ENCODE measurements at regions not wholly inside any gene's neighbourhood (a gene's known extent, or its start where the extent isn't known, plus 50 kb on each side); places are given as distances from the start of the nearest gene placed in this dataset.

- DNase-seq (ENCODE audit: insufficient read length, low spot score) (no peak), FAIRE-seq (no peak)
- TF ChIP-seq POLR2A (IDR thresholded peaks at IDR 0.05; ENCODE audit: low read depth, low read length): no peak
Measured at GRCh38 chr12:126507231-126507630, 1442.0 kb downstream of the AACS start.

GRCh38 chr12:126509572-126509971, 1444.3 kb downstream of the AACS start:
- DNase-seq (ENCODE audit: insufficient read length, low spot score) (no peak), FAIRE-seq (no peak)
- TF ChIP-seq POLR2A (IDR thresholded peaks at IDR 0.05; ENCODE audit: low read depth, low read length): no peak

- DNase-seq (ENCODE audit: insufficient read length, low spot score) (no peak), FAIRE-seq (no peak)
- no peak for TF ChIP-seq POLR2A (IDR thresholded peaks at IDR 0.05; ENCODE audit: low read depth, low read length)
Measured at GRCh38 chr12:126510630-126511029, 1445.4 kb downstream of the AACS start.

GRCh38 chr12:126512916-126513913, 1448.0 kb downstream of the AACS start:
- no peak for DNase-seq (ENCODE audit: insufficient read length, low spot score)
- TF ChIP-seq POLR2A (IDR thresholded peaks at IDR 0.05; ENCODE audit: low read depth, low read length): no peak
- no peak for FAIRE-seq

GRCh38 chr12:126518596-126519200, 1453.5 kb downstream of the AACS start:
- DNase-seq (ENCODE audit: insufficient read length, low spot score): no peak
- TF ChIP-seq POLR2A (IDR thresholded peaks at IDR 0.05; ENCODE audit: low read depth, low read length): no peak
- peak; percentile 75 for FAIRE-seq

GRCh38 chr12:126519833-126520232, 1454.6 kb downstream of the AACS start:
- peak; percentile 65 for FAIRE-seq
- no peak for TF ChIP-seq POLR2A (IDR thresholded peaks at IDR 0.05; ENCODE audit: low read depth, low read length)
- no peak for DNase-seq (ENCODE audit: insufficient read length, low spot score)

GRCh38 chr12:126523891-126524290, 1458.7 kb downstream of the AACS start:
- no peak for TF ChIP-seq POLR2A (IDR thresholded peaks at IDR 0.05; ENCODE audit: low read depth, low read length)
- FAIRE-seq (no peak), DNase-seq (ENCODE audit: insufficient read length, low spot score) (no peak)

GRCh38 chr12:126534495-126534894, 1469.3 kb downstream of the AACS start:
- no peak for FAIRE-seq
- TF ChIP-seq POLR2A (IDR thresholded peaks at IDR 0.05; ENCODE audit: low read depth, low read length): no peak
- no peak for DNase-seq (ENCODE audit: insufficient read length, low spot score)

- DNase-seq (ENCODE audit: insufficient read length, low spot score): no peak
- TF ChIP-seq POLR2A (IDR thresholded peaks at IDR 0.05; ENCODE audit: low read depth, low read length): no peak
- no peak for FAIRE-seq
Measured at GRCh38 chr12:126534942-126535341, 1469.7 kb downstream of the AACS start.

GRCh38 chr12:126535971-126536370, 1470.7 kb downstream of the AACS start:
- FAIRE-seq (no peak), DNase-seq (ENCODE audit: insufficient read length, low spot score) (no peak)
- TF ChIP-seq POLR2A (IDR thresholded peaks at IDR 0.05; ENCODE audit: low read depth, low read length): no peak

GRCh38 chr12:126537961-126538530, 1472.8 kb downstream of the AACS start:
- FAIRE-seq (no peak), DNase-seq (ENCODE audit: insufficient read length, low spot score) (no peak)
- TF ChIP-seq POLR2A (IDR thresholded peaks at IDR 0.05; ENCODE audit: low read depth, low read length): no peak

- FAIRE-seq (no peak), DNase-seq (ENCODE audit: insufficient read length, low spot score) (no peak)
- TF ChIP-seq POLR2A (IDR thresholded peaks at IDR 0.05; ENCODE audit: low read depth, low read length): no peak
Measured at GRCh38 chr12:126538888-126539287, 1473.7 kb downstream of the AACS start.

- FAIRE-seq (no peak), DNase-seq (ENCODE audit: insufficient read length, low spot score) (no peak)
- no peak for TF ChIP-seq POLR2A (IDR thresholded peaks at IDR 0.05; ENCODE audit: low read depth, low read length)
Measured at GRCh38 chr12:126545411-126545810, 1480.2 kb downstream of the AACS start.

GRCh38 chr12:126547905-126548304, 1482.7 kb downstream of the AACS start:
- no peak for DNase-seq (ENCODE audit: insufficient read length, low spot score)
- TF ChIP-seq POLR2A (IDR thresholded peaks at IDR 0.05; ENCODE audit: low read depth, low read length): no peak
- FAIRE-seq: no peak

Measured in H54 (cell line).